MCF 10A (cell line): ENCODE measurements at regions not wholly inside any gene's neighbourhood (a gene's known extent, or its start where the extent isn't known, plus 50 kb on each side); places are given as distances from the start of the nearest gene placed in this dataset.

Experiments
- BruUV-seq: library from RNA; stranded (reverse); fragments of 400-500 nt; replicated peaks from 2 replicates; lab custom pipeline; 2021; lab: Mats Ljungman, UMichigan
- CTCF ChIA-PET: fragments of 300-600 bp; sonication (Branson Sonifier 250); formaldehyde crosslinking; extraction: SDS; loops from one replicate; lab custom pipeline; 2021; ENCODE audit warnings: antibody characterized with exemption, inconsistent platforms; lab: Yijun Ruan, JAX
- POLR2A ChIA-PET: fragments of 300-600, 350-650 bp; sonication (Branson Sonifier 250); formaldehyde crosslinking; extraction: SDS; loops from one replicate; lab custom pipeline; 2020; ENCODE audit warnings: antibody characterized with exemption, inconsistent platforms; lab: Yijun Ruan, JAX
- DNase-seq: peaks from one replicate; pipeline ENCODE4 v3.0.0-alpha.2; 2018; ENCODE audit not compliant: unreplicated experiment
- H3K27ac Mint-ChIP-seq: one replicate; pipeline ENCODE4 v1.8.0; 2022; ENCODE audit warnings: mild to moderate bottlenecking, low read depth, mixed read lengths; ENCODE audit not compliant: unreplicated experiment
- H3K27me3 Mint-ChIP-seq: one replicate; pipeline ENCODE4 v1.8.0; 2022; ENCODE audit warnings: mixed read lengths; ENCODE audit not compliant: insufficient read depth, unreplicated experiment
- H3K36me3 Mint-ChIP-seq: one replicate; pipeline ENCODE4 v1.8.0; 2022; ENCODE audit warnings: mild to moderate bottlenecking, moderate library complexity, mixed read lengths; ENCODE audit not compliant: insufficient read depth, unreplicated experiment
- H3K4me1 Mint-ChIP-seq: one replicate; pipeline ENCODE4 v1.8.0; 2022; ENCODE audit warnings: mixed read lengths; ENCODE audit not compliant: insufficient read depth, unreplicated experiment
- H3K4me3 Mint-ChIP-seq: one replicate; pipeline ENCODE4 v1.8.0; 2022; ENCODE audit warnings: mild to moderate bottlenecking, moderate library complexity, mixed read lengths; ENCODE audit not compliant: unreplicated experiment
- H3K9me3 Mint-ChIP-seq: one replicate; pipeline ENCODE4 v1.8.0; 2022; ENCODE audit warnings: mixed read lengths; ENCODE audit not compliant: unreplicated experiment
- CTCF ChIP-seq: fragments of 200-600 bp; IDR thresholded peaks from one replicate; pipeline ENCODE4 v1.8.0; 2022; ENCODE audit warnings: antibody characterized with exemption, mild to moderate bottlenecking; ENCODE audit not compliant: unreplicated experiment
- intact Hi-C: fragments of 100-400 bp; cut with micrococcal nuclease; formaldehyde crosslinking; loops from 2 replicates; pipeline ENCODE4 v1.14.1; 2022

GRCh38 chr22:19644314-19645223 is 69.7 kb upstream of the SEPTIN5 start:
- Mint-ChIP-seq H3K27ac (no peak overlapping the region), H3K27me3 (peaks cover 4% of the 10 kb centered on the region), H3K4me1 (no peaks in the 10 kb centered on the region), H3K4me3 (no peak overlapping the region), H3K9me3 (peaks cover 9% of the 10 kb centered on the region), H3K36me3 (peaks cover 5% of the 10 kb centered on the region)
- CTCF ChIA-PET, result interaction anchor here (0.6 to 1.0 kb wide), 3 partner anchors 12 to 278 kb away, joined by 3 to 7 read pairs (median 6); no protein-coding TSS in a partner anchor
- no TSS peak for BruUV-seq
- intact Hi-C loops, result no loop called here
- POLR2A ChIA-PET, result interaction anchor here (0.5 to 0.6 kb wide), 2 partner anchors 466 to 471 kb away, joined by 3 read pairs; no protein-coding TSS in a partner anchor
- TF ChIP-seq CTCF, result no peak
- DNase-seq, result no peak

GRCh38 chr22:19645391-19645790 is 68.9 kb upstream of the SEPTIN5 start:
- peaks cover 5% of the 10 kb centered on the region for H3K36me3 Mint-ChIP-seq
- CTCF ChIA-PET, result interaction anchor here (0.7 to 1.0 kb wide), 2 partner anchors 13 to 33 kb away, joined by 3 to 5 read pairs; no protein-coding TSS in a partner anchor
- H3K9me3 Mint-ChIP-seq, result peaks cover 18% of the 10 kb centered on the region

GRCh38 chr22:19645905-19646304 is 68.4 kb upstream of the SEPTIN5 start:
- intact Hi-C loops, result no loop called here
- H3K9me3 Mint-ChIP-seq, result peaks cover 22% of the 10 kb centered on the region
- peaks cover 17% of the 10 kb centered on the region for H3K27me3 Mint-ChIP-seq
- H3K4me1 Mint-ChIP-seq, result no peaks in the 10 kb centered on the region
- BruUV-seq, result no TSS peak
- H3K36me3 Mint-ChIP-seq, result peaks cover 5% of the 10 kb centered on the region
- TF ChIP-seq CTCF, result no peak
- POLR2A ChIA-PET, result no interaction called here
- H3K27ac Mint-ChIP-seq, result no peak overlapping the region
- CTCF ChIA-PET, result interaction anchor here (0.5 to 0.7 kb wide), 2 partner anchors 32 to 1553 kb away, joined by 3 to 5 read pairs; no protein-coding TSS in a partner anchor
- DNase-seq, result no peak
- no peak overlapping the region for H3K4me3 Mint-ChIP-seq

More at GRCh38 chr22:19645391-19645790, 68.9 kb upstream of the SEPTIN5 start:
- no peak overlapping the region for H3K4me3 Mint-ChIP-seq
- POLR2A ChIA-PET, result no interaction called here
- DNase-seq, result no peak
- intact Hi-C loops, result no loop called here
- peaks cover 12% of the 10 kb centered on the region for H3K27me3 Mint-ChIP-seq
- BruUV-seq, result no TSS peak
- no peak overlapping the region for H3K27ac Mint-ChIP-seq
- no peak for TF ChIP-seq CTCF
- no peaks in the 10 kb centered on the region for H3K4me1 Mint-ChIP-seq

- no peak for TF ChIP-seq CTCF
- intact Hi-C loops, result no loop called here
- POLR2A ChIA-PET, result no interaction called here
- H3K27ac Mint-ChIP-seq, result no peak overlapping the region
- CTCF ChIA-PET, result interaction anchor here (0.5 to 1.3 kb wide), 2 partner anchors 17 to 1554 kb away, joined by 3 to 4 read pairs; no protein-coding TSS in a partner anchor
- H3K27me3 Mint-ChIP-seq, result peaks cover 22% of the 10 kb centered on the region
- H3K4me1 Mint-ChIP-seq, result no peaks in the 10 kb centered on the region
- peaks cover 22% of the 10 kb centered on the region for H3K9me3 Mint-ChIP-seq
- peaks cover 5% of the 10 kb centered on the region for H3K36me3 Mint-ChIP-seq
- no peak for DNase-seq
- BruUV-seq, result no TSS peak
- H3K4me3 Mint-ChIP-seq, result no peak overlapping the region
These were observed 67.9 kb upstream of the SEPTIN5 start for GRCh38 chr22:19646383-19646782.
